Embryonic facial prominence (tissue), 1 donor: ENCODE measurements at regions not wholly inside any gene's neighbourhood (a gene's known extent, or its start where the extent isn't known, plus 50 kb on each side); places are given as distances from the start of the nearest gene placed in this dataset.

Source experiments
- DNase-seq: peaks from one replicate; pipeline ENCODE4 v3.0.0-alpha.2; 2016; ENCODE audit errors: extremely low spot score

DNA sequence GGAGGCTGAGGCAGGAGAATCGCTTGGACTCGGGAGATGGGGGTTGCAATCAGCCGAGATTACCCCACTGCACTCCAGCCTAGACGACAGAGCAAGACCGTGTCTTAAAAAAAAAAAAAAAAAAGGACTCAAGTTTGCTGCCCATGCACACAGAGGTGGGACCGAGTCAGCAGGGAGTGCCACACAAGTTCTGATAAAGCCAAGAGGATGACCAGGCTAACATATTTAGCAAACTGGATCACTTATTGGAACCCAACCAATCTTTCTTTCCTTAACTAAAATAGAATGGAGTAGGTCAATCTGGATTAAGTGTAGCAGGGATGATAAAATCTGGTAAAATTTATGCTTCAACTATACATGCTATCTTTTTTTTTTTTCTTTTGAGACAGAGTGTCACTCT lies 190.4 kb upstream of the FOXN3 start:
- DNase-seq, result no peak

- no peak for DNase-seq
Measured at GRCh38 chr14:89603938-89604480, 187.0 kb upstream of the FOXN3 start.

- DNase-seq, result no peak
Measured at GRCh38 chr14:89600950-89601826, 184.2 kb upstream of the FOXN3 start.

DNA sequence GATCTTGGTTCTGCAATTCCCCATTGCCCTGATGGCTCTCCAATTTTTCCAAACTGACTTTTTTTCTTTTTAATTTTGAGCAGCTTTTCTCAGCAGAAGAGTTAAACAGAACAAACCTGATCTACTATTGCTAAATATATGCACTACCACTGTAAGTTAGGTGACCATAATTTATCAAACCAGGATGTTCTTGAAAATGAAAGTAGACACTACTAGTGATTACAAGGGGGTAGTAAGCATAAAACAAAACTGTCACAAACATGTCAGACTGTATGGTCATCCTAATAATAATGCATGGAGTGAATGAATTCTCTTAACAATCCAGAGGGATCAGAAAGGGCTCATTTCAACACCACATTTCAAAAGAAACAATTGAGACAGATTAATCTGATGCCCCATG lies 183.0 kb upstream of the FOXN3 start:
- DNase-seq, result no peak

DNA sequence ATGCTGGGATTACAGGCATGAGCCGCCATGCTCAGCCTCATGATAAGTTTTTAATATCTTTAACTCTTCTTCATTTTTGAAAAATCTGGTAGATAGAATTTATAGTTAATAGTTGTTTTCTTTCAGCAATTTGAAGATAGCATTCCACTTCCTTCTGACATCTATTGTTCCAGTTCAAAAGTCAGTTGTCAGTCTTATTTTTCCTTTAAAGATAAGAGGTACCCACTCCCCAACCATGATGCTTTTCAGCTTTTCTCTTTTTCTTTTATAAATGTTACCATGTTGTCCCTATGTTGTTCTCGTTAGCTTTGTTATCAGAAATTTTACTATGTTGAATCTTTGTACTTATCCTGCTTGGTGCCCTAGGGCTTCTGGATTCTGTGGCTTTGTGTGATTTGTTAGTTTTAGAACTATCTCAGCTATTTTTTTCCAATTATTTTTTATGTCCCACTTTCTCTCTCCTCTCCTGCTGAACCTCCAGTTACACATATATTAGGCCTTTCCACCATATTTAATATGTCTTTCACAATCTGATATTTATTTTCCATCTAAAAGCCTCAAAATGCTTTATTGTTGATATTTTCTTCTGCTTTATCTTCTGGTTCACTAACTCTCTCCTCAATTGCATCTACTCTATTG lies 181.6 kb upstream of the FOXN3 start:
- no peak for DNase-seq

DNA sequence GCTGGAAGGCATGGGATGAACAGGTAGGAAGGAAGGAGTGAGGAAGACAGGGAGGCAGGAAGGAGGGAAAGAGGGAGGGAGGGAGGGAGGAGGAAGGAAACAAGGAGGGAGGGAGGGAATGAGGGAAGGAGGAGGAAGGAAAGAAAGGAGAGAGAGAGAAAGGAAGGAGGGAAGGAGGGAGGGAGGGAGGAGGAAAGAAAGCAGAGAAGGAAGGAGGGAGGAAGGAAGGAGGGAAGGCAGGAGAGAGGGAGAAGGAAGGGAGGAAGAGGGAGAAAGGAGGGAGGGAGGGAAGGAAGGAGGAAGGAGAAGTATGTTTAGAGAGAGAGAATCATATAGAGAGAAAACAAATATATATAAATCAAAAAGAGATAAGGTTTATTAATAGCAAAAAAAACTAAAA lies 175.9 kb upstream of the FOXN3 start:
- no peak for DNase-seq

- DNase-seq, result no peak
Measured at GRCh38 chr14:89589400-89590118, 172.5 kb upstream of the FOXN3 start.

DNA sequence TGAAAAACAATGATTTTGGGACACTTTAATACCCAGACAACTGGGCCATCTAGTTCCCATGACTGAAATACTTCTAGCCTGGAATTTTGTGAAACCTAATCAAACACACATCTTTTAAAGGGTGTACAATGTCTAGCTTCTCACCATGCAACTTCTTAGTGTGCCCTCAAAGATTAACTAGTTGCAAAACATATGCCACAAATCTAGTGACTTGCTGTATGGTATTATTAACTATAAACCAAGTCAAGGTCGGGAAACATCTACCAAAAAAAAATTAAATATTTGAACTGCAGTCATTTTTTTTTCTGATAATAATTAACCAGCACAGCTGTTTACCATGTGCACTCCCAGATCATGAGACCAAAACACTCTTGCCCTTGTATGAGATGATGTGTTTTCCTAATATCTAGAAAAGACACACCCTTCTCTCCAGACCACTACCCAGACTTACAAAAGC lies 171.8 kb upstream of the FOXN3 start:
- DNase-seq, result no peak

- DNase-seq, result no peak
Measured at GRCh38 chr14:89588016-89588415, 171.0 kb upstream of the FOXN3 start.

- DNase-seq, result no peak
Measured at GRCh38 chr14:89587136-89587420, 170.0 kb upstream of the FOXN3 start.

- no peak for DNase-seq
Measured at GRCh38 chr14:89586258-89587135, 169.5 kb upstream of the FOXN3 start.

- no peak for DNase-seq
Measured at GRCh38 chr14:89578156-89578555, 161.1 kb upstream of the FOXN3 start.

GRCh38 chr14:89576960-89577359 lies 159.9 kb upstream of the FOXN3 start:
- DNase-seq, result no peak

- no peak for DNase-seq
Measured at GRCh38 chr14:89576145-89576927, 159.3 kb upstream of the FOXN3 start.

- DNase-seq, result no peak
Measured at GRCh38 chr14:89575386-89576061, 158.5 kb upstream of the FOXN3 start.

GRCh38 chr14:89574420-89574819 lies 157.4 kb upstream of the FOXN3 start:
- no peak for DNase-seq

DNA sequence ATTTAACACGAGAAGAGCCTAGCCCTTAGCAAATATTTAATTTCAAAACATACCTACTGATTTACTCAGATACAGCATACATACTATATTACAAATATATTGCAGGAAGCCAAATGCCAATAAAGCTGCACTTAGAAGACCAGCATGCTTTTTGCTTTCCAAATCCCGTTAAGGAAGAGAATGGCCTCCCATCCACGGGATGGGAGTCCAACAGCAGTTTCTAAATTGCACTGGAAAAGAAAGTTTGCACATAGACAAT lies 156.3 kb upstream of the FOXN3 start:
- no peak for DNase-seq

DNA sequence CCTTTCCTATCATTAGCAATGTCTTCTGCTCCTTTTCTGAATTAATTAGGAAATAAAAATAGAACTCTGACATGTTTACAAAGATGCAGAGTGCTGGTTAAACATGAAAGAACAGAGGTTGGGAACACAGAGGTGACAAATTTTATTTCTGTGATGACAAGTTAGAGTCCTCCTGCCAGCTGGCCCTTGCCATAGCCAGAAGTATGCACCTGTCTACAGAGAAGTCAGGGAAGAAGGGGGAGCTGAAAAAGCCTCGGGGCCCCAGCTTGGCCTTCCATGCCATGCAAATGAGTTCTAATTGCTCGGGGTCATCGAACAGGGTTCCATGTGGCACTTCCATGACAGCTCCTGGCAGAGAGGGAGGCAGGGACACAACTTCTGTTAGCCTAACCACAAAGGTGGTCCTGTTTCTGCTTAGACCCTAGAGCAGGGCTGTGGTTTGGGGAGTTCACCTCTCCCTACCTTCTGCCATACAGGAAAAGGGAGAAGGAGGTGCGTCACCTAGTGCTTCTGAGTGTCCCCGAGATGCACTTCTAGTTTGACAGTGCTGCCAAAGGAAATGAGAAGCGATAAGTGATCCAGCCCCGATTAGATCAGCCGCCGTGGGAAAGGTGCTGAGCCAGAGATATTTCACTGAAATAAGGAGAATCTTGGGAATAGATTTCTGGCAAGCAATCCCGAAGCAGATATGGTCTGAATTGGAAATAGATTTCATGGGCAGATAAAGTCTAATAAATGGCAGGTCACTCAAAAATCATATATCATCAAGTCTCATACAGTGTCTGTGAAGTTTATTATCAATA lies 155.8 kb upstream of the FOXN3 start:
- DNase-seq, result no peak

DNA sequence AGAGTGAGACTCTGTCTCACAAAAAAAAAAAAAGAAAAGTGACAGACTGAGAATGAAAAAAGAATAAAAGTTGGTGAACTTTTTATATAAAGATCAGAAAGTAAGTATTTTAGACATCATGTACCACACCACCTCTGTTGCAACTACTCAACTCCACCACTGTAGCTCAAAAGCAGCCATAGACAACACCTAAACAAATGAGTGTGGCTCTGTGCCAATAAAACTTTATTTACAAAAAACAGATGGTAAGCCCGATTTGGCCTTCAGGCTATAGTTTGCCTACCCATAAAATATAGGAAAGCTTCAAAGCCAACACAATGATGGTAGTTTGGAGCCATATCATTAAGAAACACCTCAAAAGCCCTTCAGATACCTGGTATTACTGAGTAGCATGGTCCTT lies 154.5 kb upstream of the FOXN3 start:
- DNase-seq, result no peak
